ENCODE measurements at regions not wholly inside any gene's neighbourhood (a gene's known extent, or its start where the extent isn't known, plus 50 kb on each side); places are given as distances from the start of the nearest gene placed in this dataset.

DNA sequence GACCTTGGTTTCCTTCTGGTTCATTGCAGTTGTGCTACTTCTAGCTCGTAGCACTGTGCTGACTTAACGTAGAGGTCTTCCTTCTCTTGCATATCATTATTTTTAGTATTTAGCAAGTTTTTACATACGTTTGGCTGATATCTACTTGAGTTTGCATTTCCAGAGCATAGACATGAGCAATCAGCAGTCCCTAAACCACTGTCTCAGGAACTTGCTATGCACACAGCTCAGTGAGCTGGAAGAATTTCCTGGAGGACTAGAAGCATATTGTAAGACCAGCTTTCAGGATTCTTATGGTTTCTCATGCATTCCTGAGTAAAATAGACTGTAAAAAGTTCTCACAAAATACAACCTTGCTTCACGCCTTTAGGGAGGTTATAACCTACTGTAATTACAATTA lies 226.7 kb upstream of the PDGFD start (continued):
- no peak for TF ChIP-seq KDM1A (IDR thresholded peaks at IDR 0.05; ENCODE audit: borderline replicate concordance, low read length)
- TF ChIP-seq POLR2A (IDR thresholded peaks at IDR 0.05; ENCODE audit: control extremely low read depth in 1 of 2, low read depth in 2 of 2, low read length in 2 of 2), result no peak
- TF ChIP-seq CHD2 (IDR thresholded peaks at IDR 0.05; ENCODE audit: low read length), result no peak
- no peak for TF ChIP-seq POU5F1 (IDR thresholded peaks at IDR 0.05; ENCODE audit: low read depth, low read length)
- TF ChIP-seq, protein P1, sequence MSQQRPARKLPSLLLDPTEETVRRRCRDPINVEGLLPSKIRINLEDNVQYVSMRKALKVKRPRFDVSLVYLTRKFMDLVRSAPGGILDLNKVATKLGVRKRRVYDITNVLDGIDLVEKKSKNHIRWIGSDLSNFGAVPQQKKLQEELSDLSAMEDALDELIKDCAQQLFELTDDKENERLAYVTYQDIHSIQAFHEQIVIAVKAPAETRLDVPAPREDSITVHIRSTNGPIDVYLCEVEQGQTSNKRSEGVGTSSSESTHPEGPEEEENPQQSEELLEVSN (IDR thresholded peaks at IDR 0.05), result no peak
- no peak for TF ChIP-seq TCF12 (IDR thresholded peaks at IDR 0.05; ENCODE audit: low read depth, low read length)
- no peak for TF ChIP-seq EGR1 (IDR thresholded peaks at IDR 0.05; ENCODE audit: borderline replicate concordance, low read depth, low read length)
- no peak for TF ChIP-seq EP300 (IDR thresholded peaks at IDR 0.05; ENCODE audit: borderline replicate concordance in 1 of 2, low read depth in 2 of 2, low read length in 2 of 2)
- TF ChIP-seq ZNF274 (IDR thresholded peaks at IDR 0.05; ENCODE audit: borderline replicate concordance, extremely low read depth, low read length), result no peak

Measured in H1 (cell line).